Trophoblast cell (in vitro differentiated cells and primary cell): ENCODE measurements at regions not wholly inside any gene's neighbourhood (a gene's known extent, or its start where the extent isn't known, plus 50 kb on each side); places are given as distances from the start of the nearest gene placed in this dataset.

Experiments used
- DNase-seq, 2 donors: peaks; one replicate each; pipeline ENCODE4 v3.0.0-alpha.2; 2016
- H2AFZ ChIP-seq: 2 replicates; pipeline ENCODE4 v1.6.1; 2013; ENCODE audit warnings: low read length, moderate library complexity, mild to moderate bottlenecking; ENCODE audit not compliant: insufficient read depth, poor library complexity
- H2AK5ac ChIP-seq: 2 replicates; pipeline ENCODE4 v1.6.1; 2013; ENCODE audit warnings: mild to moderate bottlenecking, low read length
- H2BK120ac ChIP-seq: 2 replicates; pipeline ENCODE4 v1.6.1; 2013; ENCODE audit warnings: low read length, mild to moderate bottlenecking, moderate library complexity; ENCODE audit not compliant: insufficient read depth, poor library complexity
- H2BK12ac ChIP-seq: 2 replicates; pipeline ENCODE4 v1.6.1; 2013; ENCODE audit warnings: mild to moderate bottlenecking, low read length, moderate library complexity
- H2BK5ac ChIP-seq: 2 replicates; pipeline ENCODE4 v1.6.1; 2013; ENCODE audit warnings: low read length, low read depth, moderate library complexity, mild to moderate bottlenecking; ENCODE audit not compliant: poor library complexity
- H3K14ac ChIP-seq: 2 replicates; pipeline ENCODE4 v1.6.1; 2013; ENCODE audit warnings: mild to moderate bottlenecking, low read length
- H3K18ac ChIP-seq: 2 replicates; pipeline ENCODE4 v1.6.1; 2013; ENCODE audit warnings: mild to moderate bottlenecking, low read length
- H3K23ac ChIP-seq: 2 replicates; pipeline ENCODE4 v1.6.1; 2013; ENCODE audit warnings: low read length
- H3K27ac ChIP-seq: 2 replicates; pipeline ENCODE4 v1.5.1; 2013; ENCODE audit warnings: low read depth, mild to moderate bottlenecking, inconsistent platforms, low read length, moderate library complexity
- H3K27me3 ChIP-seq: 2 replicates; pipeline ENCODE4 v1.6.1; 2013; ENCODE audit warnings: inconsistent platforms, mild to moderate bottlenecking, low read length, moderate library complexity; ENCODE audit not compliant: insufficient read depth
- H3K36me3 ChIP-seq, 2 experiments: 1 replicate in 1 of 2; 2 replicates in 1 of 2; pipeline ENCODE4 v1.6.1; 2013; ENCODE audit warnings: low read length in 2 of 2, mild to moderate bottlenecking in 2 of 2, moderate library complexity in 1 of 2; ENCODE audit not compliant: insufficient read depth in 2 of 2, control insufficient read depth in 1 of 2
- H3K4ac ChIP-seq: 2 replicates; pipeline ENCODE4 v1.6.1; 2013; ENCODE audit warnings: low read depth, mild to moderate bottlenecking, low read length, moderate library complexity
- H3K4me1 ChIP-seq, 2 experiments: 1 replicate in 1 of 2; 2 replicates in 1 of 2; pipeline ENCODE4 v1.6.1; 2013; ENCODE audit warnings: low read length in 2 of 2, mild to moderate bottlenecking in 2 of 2, moderate library complexity in 1 of 2; ENCODE audit not compliant: insufficient read depth in 2 of 2, control insufficient read depth in 1 of 2
- H3K4me2 ChIP-seq: 2 replicates; pipeline ENCODE4 v1.6.1; 2013; ENCODE audit warnings: inconsistent platforms, mild to moderate bottlenecking, low read length, moderate library complexity
- H3K4me3 ChIP-seq: 2 replicates; pipeline ENCODE4 v1.5.1; 2013; ENCODE audit warnings: mild to moderate bottlenecking, low read depth, low read length, inconsistent platforms
- H3K79me1 ChIP-seq: one replicate; pipeline ENCODE4 v1.6.1; 2013; ENCODE audit warnings: low read length
- H3K79me2 ChIP-seq: 2 replicates; pipeline ENCODE4 v1.6.1; 2013; ENCODE audit warnings: low read length, mild to moderate bottlenecking; ENCODE audit not compliant: control insufficient read depth, insufficient read depth, poor library complexity
- H3K9ac ChIP-seq: 2 replicates; pipeline ENCODE4 v1.6.1; 2013; ENCODE audit warnings: mild to moderate bottlenecking, low read length
- H3K9me3 ChIP-seq: 2 replicates; pipeline ENCODE4 v1.6.1; 2013; ENCODE audit warnings: low read depth, mild to moderate bottlenecking, control low read depth, inconsistent platforms, low read length; ENCODE audit not compliant: insufficient read depth
- H4K12ac ChIP-seq: 2 replicates; pipeline ENCODE4 v1.6.1; 2013; ENCODE audit warnings: low read depth, mild to moderate bottlenecking, low read length, moderate library complexity
- H4K8ac ChIP-seq: 2 replicates; pipeline ENCODE4 v1.6.1; 2013; ENCODE audit warnings: low read depth, mild to moderate bottlenecking, low read length, moderate library complexity
- H4K91ac ChIP-seq: one replicate; pipeline ENCODE4 v1.6.1; 2013; ENCODE audit warnings: low read depth, mild to moderate bottlenecking, low read length, moderate library complexity
- WGBS: extraction: QIAGEN DNeasy Blood & Tissue Kit; methylation state at CpG from one replicate; pipeline ENCODE4 v1.1.7; 2013; ENCODE audit warnings: missing lambda C conversion rate; ENCODE audit not compliant: insufficient read length, insufficient coverage; ENCODE audit errors: extremely low coverage; 5-methylcytosine and 5-hydroxymethylcytosine counted together

DNA sequence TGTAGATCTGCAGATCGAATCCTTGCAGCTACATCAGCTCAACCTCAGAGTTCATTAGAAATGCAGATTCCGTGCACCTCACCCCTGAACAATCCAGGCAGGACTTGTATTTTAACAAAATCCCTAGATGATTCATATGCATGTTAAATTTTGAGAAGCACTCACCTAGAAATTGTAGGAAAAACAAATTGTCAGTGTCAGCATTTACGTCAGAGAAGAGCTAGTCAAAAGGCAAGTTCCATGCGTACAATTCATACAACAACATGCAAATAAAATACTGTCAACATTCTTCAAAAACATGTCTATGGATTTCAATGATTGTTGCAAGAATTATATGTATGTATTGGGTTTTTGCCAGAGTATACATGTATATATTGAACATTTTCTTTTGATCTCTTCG lies 504.5 kb downstream of the NLGN4X start:
- Histone ChIP-seq H3K4ac (no peak overlapping the region), H3K36me3 (no peaks in the 10 kb centered on the region), H4K91ac (no peak overlapping the region), H3K23ac (no peak overlapping the region), H4K8ac (no peak overlapping the region), H3K9ac (no peak overlapping the region), H2BK5ac (no peak overlapping the region), H3K18ac (no peak overlapping the region), H2BK12ac (no peak overlapping the region), H3K27me3 (no peaks in the 10 kb centered on the region), H3K27ac (no peak overlapping the region), H3K4me3 (no peak overlapping the region), H2AFZ (no peak overlapping the region), H3K14ac (no peak overlapping the region), H3K79me1 (no peaks in the 10 kb centered on the region), H2AK5ac (no peak overlapping the region), H3K4me1 (no peaks in the 10 kb centered on the region), H4K12ac (no peak overlapping the region), H3K9me3 (no peaks in the 10 kb centered on the region), H3K79me2 (no peaks in the 10 kb centered on the region), H3K4me2 (no peak overlapping the region), H2BK120ac (no peak overlapping the region)
- no peak for DNase-seq
- no CpG with 5 or more reads among the region's 5 CpGs for WGBS

GRCh38 chrX:5718651-5719050 lies 510.0 kb downstream of the NLGN4X start:
- Histone ChIP-seq H3K4me2 (no peak overlapping the region), H3K9me3 (no peaks in the 10 kb centered on the region), H2BK5ac (no peak overlapping the region), H2AFZ (no peak overlapping the region), H3K4me3 (no peak overlapping the region), H4K91ac (no peak overlapping the region), H3K23ac (no peak overlapping the region), H3K14ac (no peak overlapping the region), H2BK12ac (no peak overlapping the region), H2AK5ac (no peak overlapping the region), H3K9ac (no peak overlapping the region), H3K27me3 (no peaks in the 10 kb centered on the region), H2BK120ac (no peak overlapping the region), H3K27ac (no peak overlapping the region), H3K4ac (no peak overlapping the region), H4K8ac (no peak overlapping the region), H3K4me1 (no peaks in the 10 kb centered on the region), H4K12ac (no peak overlapping the region), H3K18ac (no peak overlapping the region), H3K79me1 (no peaks in the 10 kb centered on the region), H3K79me2 (no peaks in the 10 kb centered on the region), H3K36me3 (no peaks in the 10 kb centered on the region)
- DNase-seq: no peak
- no CpG with 5 or more reads among the region's 3 CpGs for WGBS

DNA sequence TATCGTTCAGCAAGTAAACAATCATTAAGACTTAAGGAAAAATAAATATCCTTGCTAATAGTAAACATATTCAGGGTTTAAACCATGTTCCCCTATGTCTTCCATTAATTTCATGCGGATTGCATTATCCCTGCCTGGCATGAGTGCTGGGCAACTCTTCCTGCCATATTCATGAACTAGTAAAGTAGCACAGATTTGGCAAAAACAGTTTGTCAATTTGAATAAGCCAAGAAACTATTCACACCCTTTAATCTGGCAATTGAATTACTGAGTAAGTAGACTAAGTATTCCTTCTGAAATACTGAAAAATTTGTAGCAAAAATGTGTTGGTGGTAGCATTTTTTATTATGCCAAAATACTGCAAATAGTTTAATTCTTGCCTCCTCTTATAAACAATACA lies 512.0 kb downstream of the NLGN4X start:
- Histone ChIP-seq H2BK5ac (no peak overlapping the region), H3K4me3 (no peak overlapping the region), H3K79me2 (no peaks in the 10 kb centered on the region), H3K27ac (no peak overlapping the region), H3K4ac (no peak overlapping the region), H3K27me3 (no peaks in the 10 kb centered on the region), H2AK5ac (no peak overlapping the region), H3K4me1 (no peaks in the 10 kb centered on the region), H2AFZ (no peak overlapping the region), H3K79me1 (no peaks in the 10 kb centered on the region), H3K14ac (no peak overlapping the region), H4K91ac (no peak overlapping the region), H2BK12ac (no peak overlapping the region), H3K9ac (no peak overlapping the region), H2BK120ac (no peak overlapping the region), H3K36me3 (no peaks in the 10 kb centered on the region), H3K4me2 (no peak overlapping the region), H4K12ac (no peak overlapping the region), H4K8ac (no peak overlapping the region), H3K18ac (no peak overlapping the region), H3K23ac (no peak overlapping the region), H3K9me3 (no peaks in the 10 kb centered on the region)
- no peak for DNase-seq
- WGBS: no CpG with 5 or more reads among the region's 2 CpGs

- Histone ChIP-seq H4K12ac (no peak overlapping the region), H2BK5ac (no peak overlapping the region), H3K18ac (no peak overlapping the region), H3K4me2 (no peak overlapping the region), H2BK120ac (no peak overlapping the region), H3K9me3 (no peaks in the 10 kb centered on the region), H2AK5ac (no peak overlapping the region), H3K14ac (no peak overlapping the region), H3K27ac (no peak overlapping the region), H3K23ac (no peak overlapping the region), H3K4me1 (no peaks in the 10 kb centered on the region), H2AFZ (no peak overlapping the region), H4K8ac (no peak overlapping the region), H3K79me1 (no peaks in the 10 kb centered on the region), H3K4me3 (no peak overlapping the region), H2BK12ac (no peak overlapping the region), H4K91ac (no peak overlapping the region), H3K9ac (no peak overlapping the region), H3K27me3 (no peaks in the 10 kb centered on the region), H3K36me3 (no peaks in the 10 kb centered on the region), H3K79me2 (no peaks in the 10 kb centered on the region), H3K4ac (no peak overlapping the region)
- WGBS: no CpG with 5 or more reads among the region's 4 CpGs
- DNase-seq: no peak
Observed at GRCh38 chrX:5708251-5708650, 520.4 kb downstream of the NLGN4X start.
